ENCODE measurements at regions not wholly inside any gene's neighbourhood (a gene's known extent, or its start where the extent isn't known, plus 50 kb on each side); places are given as distances from the start of the nearest gene placed in this dataset.

DNA sequence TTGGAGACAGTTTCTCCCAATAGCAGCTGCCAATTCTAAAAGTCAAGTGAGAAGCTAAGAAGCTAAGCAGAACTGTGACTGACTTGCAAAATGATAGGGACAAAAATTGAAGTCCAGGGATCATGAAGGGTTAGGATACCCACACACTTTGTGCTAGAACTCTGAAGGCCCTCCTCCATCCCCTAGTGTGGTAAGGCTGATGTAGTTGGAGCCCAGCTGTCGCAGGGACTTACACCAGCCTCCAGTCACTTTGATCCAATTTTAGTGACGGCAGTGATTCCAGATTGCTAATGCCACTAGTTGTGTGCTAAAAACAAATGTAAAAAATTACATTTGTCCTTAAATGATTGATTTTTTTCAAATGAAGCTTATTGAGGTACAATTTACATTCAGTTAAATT lies 742.7 kb upstream of the ZNF608 start:
- Mint-ChIP-seq H3K4me3 (no peak overlapping the region), H3K9me3 (peaks cover 3 to 15% (median 8%) of the 10 kb centered on the region in 3 donors)
- CTCF ChIA-PET = no interaction called here

DNA sequence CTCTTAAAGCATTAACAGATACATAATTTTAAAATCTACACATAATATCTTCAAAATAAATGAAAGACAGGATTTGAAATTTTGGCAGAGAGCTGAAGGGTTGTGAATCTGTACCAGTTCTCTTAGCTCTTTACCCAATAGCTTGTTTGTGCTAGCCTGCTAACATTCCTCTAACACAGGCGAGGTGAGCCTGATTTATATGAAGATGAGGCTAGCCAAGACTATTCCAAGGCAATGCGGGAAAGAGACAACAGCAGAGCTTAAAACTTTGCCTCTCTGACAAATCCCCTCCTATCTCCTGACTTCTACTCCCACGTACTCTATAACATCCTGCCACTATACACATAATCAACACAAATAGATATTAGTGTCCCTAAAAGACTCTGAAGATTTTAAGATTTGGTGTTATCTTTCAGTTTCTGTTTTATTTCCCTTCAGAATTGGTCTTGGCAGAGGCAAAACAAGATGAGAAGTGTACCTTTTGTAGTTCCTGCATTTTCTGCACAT lies 745.6 kb upstream of the ZNF608 start:
- Mint-ChIP-seq H3K36me3 (no peaks in the 10 kb centered on the region), H3K4me1 (no peaks in the 10 kb centered on the region), H3K27ac (no peak overlapping the region), H3K9me3 (peaks cover 0 to 13% (median 5%) of the 10 kb centered on the region in 3 donors), H3K27me3 (no peaks in the 10 kb centered on the region), H3K4me3 (no peak overlapping the region)
- H3K27ac ChIP-seq (ENCODE audit: low read length) = no peak overlapping the region
- no peaks in the 10 kb centered on the region for H3K9me3 ChIP-seq
- H3K36me3 ChIP-seq (ENCODE audit: control insufficient read depth in 2 of 2, extremely low read depth in 1 of 2, insufficient read depth in 1 of 2, low read length in 1 of 2) = no peaks in the 10 kb centered on the region
- DNase-seq = no peak
- ATAC-seq (replicated peaks in 1 of 4) = no peak
- WGBS (ENCODE audit: insufficient coverage) = no CpG with 5 or more reads among the region's 3 CpGs
- no peaks in the 10 kb centered on the region for H3K4me1 ChIP-seq (ENCODE audit: control insufficient read depth in 1 of 2, extremely low read depth in 1 of 2, insufficient read depth in 2 of 2, low read length in 2 of 2)
- POLR2A ChIA-PET = no interaction called here
- H3K27me3 ChIP-seq (replicated peaks in 1 of 2; ENCODE audit: control insufficient read depth in 2 of 2, extremely low read depth in 1 of 2, insufficient read depth in 2 of 2, low read length in 1 of 2) = no peaks in the 10 kb centered on the region
- H3K4me3 ChIP-seq (ENCODE audit: control insufficient read depth in 1 of 2, extremely low read depth in 1 of 2, low read length in 1 of 2) = no peak overlapping the region
- CTCF ChIA-PET = no interaction called here

More for the DNA sequence above, 742.7 kb upstream of the ZNF608 start:
- no peak for DNase-seq
- Mint-ChIP-seq H3K27ac (no peak overlapping the region), H3K4me1 (no peaks in the 10 kb centered on the region), H3K27me3 (no peaks in the 10 kb centered on the region), H3K36me3 (no peaks in the 10 kb centered on the region)
- POLR2A ChIA-PET = no interaction called here
- Histone ChIP-seq H3K4me1 (ENCODE audit: control insufficient read depth in 1 of 2, extremely low read depth in 1 of 2, insufficient read depth in 2 of 2, low read length in 2 of 2) (no peaks in the 10 kb centered on the region), H3K4me3 (ENCODE audit: control insufficient read depth in 1 of 2, extremely low read depth in 1 of 2, low read length in 1 of 2) (no peak overlapping the region), H3K27ac (ENCODE audit: low read length) (no peak overlapping the region), H3K27me3 (replicated peaks in 1 of 2; ENCODE audit: control insufficient read depth in 2 of 2, extremely low read depth in 1 of 2, insufficient read depth in 2 of 2, low read length in 1 of 2) (no peaks in the 10 kb centered on the region), H3K9me3 (no peaks in the 10 kb centered on the region), H3K36me3 (ENCODE audit: control insufficient read depth in 2 of 2, extremely low read depth in 1 of 2, insufficient read depth in 1 of 2, low read length in 1 of 2) (no peaks in the 10 kb centered on the region)
- no CpG with 5 or more reads among the region's 2 CpGs for WGBS (ENCODE audit: insufficient coverage)
- ATAC-seq (replicated peaks in 1 of 4) = no peak

DNA sequence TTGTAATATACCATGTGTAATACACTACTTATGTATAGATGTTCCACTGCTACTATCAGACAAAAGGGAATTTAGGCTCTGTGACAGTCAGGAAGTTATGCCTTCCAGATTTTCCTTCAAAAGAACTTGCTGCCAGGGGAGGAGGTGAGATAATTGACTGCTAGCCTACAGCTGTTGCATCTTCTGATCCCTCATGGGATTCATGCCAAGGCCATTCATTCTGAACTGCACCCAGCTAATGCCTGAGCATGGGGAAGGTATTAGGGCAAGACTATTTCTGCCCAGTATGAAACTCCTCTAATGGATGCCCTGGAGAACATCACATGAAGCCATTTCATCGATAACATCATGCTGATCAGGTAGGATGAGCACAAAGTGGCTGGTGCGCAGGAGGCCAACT lies 746.5 kb upstream of the ZNF608 start:
- Mint-ChIP-seq H3K4me3 (no peak overlapping the region), H3K4me1 (no peaks in the 10 kb centered on the region), H3K36me3 (no peaks in the 10 kb centered on the region), H3K9me3 (peaks cover 0 to 8% (median 5%) of the 10 kb centered on the region in 3 donors), H3K27ac (no peak overlapping the region), H3K27me3 (no peaks in the 10 kb centered on the region)
- H3K27me3 ChIP-seq (replicated peaks in 1 of 2; ENCODE audit: control insufficient read depth in 2 of 2, extremely low read depth in 1 of 2, insufficient read depth in 2 of 2, low read length in 1 of 2) = no peaks in the 10 kb centered on the region
- H3K27ac ChIP-seq (ENCODE audit: low read length) = no peak overlapping the region
- no peaks in the 10 kb centered on the region for H3K4me1 ChIP-seq (ENCODE audit: control insufficient read depth in 1 of 2, extremely low read depth in 1 of 2, insufficient read depth in 2 of 2, low read length in 2 of 2)
- ATAC-seq (replicated peaks in 1 of 4) (no peak), DNase-seq (no peak)
- no peak overlapping the region for H3K4me3 ChIP-seq (ENCODE audit: control insufficient read depth in 1 of 2, extremely low read depth in 1 of 2, low read length in 1 of 2)
- ChIA-PET POLR2A (no interaction called here), CTCF (no interaction called here)
- WGBS (ENCODE audit: insufficient coverage) = 90% methylated on average over 2 of the region's 2 CpGs
- no peaks in the 10 kb centered on the region for H3K9me3 ChIP-seq
- no peaks in the 10 kb centered on the region for H3K36me3 ChIP-seq (ENCODE audit: control insufficient read depth in 2 of 2, extremely low read depth in 1 of 2, insufficient read depth in 1 of 2, low read length in 1 of 2)

DNA sequence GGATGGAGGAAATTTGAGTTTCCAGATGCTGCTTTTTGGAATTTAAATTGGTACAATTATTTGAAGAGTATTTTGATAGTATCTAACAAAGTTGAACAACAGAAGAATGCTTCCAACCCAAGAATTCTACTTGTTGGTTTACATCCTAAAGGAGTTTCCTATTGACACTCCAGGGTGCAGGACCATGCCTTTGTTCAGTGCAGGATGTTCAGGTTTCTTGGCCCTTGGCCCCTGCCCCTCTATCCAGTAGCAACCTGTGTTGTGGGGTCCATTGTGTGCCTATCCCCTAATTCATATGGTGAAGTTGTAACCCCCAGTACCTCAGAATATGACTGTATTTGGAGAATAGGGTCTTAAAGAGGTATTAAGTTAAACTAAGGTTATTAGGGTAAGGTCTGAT lies 750.0 kb upstream of the ZNF608 start:
- no peak overlapping the region for H3K4me3 ChIP-seq (ENCODE audit: control insufficient read depth in 1 of 2, extremely low read depth in 1 of 2, low read length in 1 of 2)
- H3K9me3 Mint-ChIP-seq = peaks cover 5 to 12% (median 5%) of the 10 kb centered on the region in 3 donors

DNA sequence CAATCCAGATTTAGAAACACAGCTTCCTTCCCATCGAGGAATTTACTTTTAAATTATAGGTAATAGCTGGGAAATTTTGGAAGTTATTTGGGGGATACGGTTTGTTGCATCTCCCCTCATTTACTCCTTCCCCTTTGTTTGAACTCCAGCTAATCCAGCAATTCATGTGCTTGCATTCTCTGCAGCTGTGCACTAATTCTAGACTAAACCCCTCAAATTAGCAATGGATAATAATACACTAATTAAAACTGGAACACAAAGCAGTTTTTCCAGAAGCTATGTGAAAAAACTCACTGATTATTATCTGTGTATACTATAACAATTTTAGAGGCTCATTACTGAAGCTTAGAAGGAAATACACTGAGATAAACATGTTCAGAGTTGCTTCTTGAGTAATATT lies 751.2 kb upstream of the ZNF608 start:
- no CpG with 5 or more reads among the region's 2 CpGs for WGBS (ENCODE audit: insufficient coverage)

More for the DNA sequence above, 750.0 kb upstream of the ZNF608 start:
- H3K9me3 ChIP-seq = no peaks in the 10 kb centered on the region
- DNase-seq (no peak), ATAC-seq (replicated peaks in 1 of 4) (no peak)
- no peaks in the 10 kb centered on the region for H3K36me3 ChIP-seq (ENCODE audit: control insufficient read depth in 2 of 2, extremely low read depth in 1 of 2, insufficient read depth in 1 of 2, low read length in 1 of 2)
- no peaks in the 10 kb centered on the region for H3K4me1 ChIP-seq (ENCODE audit: control insufficient read depth in 1 of 2, extremely low read depth in 1 of 2, insufficient read depth in 2 of 2, low read length in 2 of 2)
- POLR2A ChIA-PET = no interaction called here
- CTCF ChIA-PET = no interaction called here
- Mint-ChIP-seq H3K27me3 (no peaks in the 10 kb centered on the region), H3K4me1 (no peaks in the 10 kb centered on the region), H3K4me3 (no peak overlapping the region), H3K27ac (no peak overlapping the region), H3K36me3 (no peaks in the 10 kb centered on the region)
- no peak overlapping the region for H3K27ac ChIP-seq (ENCODE audit: low read length)
- no peaks in the 10 kb centered on the region for H3K27me3 ChIP-seq (replicated peaks in 1 of 2; ENCODE audit: control insufficient read depth in 2 of 2, extremely low read depth in 1 of 2, insufficient read depth in 2 of 2, low read length in 1 of 2)

DNA sequence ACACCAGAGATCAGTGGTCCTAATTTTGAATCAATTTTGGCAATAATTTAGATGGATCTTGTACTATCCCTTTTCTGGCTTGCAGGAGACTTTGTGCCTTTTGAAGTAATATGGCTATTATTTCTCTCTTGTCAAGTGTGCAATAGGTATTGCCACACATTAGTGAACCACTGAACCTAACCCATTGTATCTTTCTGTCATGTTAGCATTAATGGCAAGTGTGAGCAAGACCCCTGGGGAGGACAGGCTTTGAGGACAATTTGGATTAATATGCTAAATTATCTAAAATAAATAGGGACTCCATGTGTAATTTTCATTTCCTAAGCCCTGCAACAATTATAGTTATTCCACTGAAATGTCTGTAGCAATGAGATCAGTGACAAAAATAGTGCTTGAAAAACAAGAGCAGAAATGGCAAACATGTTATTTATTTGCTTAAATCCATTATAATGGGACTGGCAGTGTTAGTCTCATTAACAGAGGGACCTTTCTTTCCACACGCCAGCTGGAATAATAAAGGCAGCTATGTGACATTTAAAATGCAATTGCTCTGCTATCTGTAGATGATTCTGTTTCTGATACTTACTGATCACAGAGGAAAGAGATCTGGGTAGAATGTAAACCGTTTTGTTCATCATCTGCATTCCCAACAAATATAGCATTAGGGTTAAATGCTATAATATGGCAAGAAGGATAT lies 753.3 kb upstream of the ZNF608 start:
- no peak overlapping the region for H3K27ac ChIP-seq (ENCODE audit: low read length)
- H3K27me3 Mint-ChIP-seq = no peaks in the 10 kb centered on the region
- WGBS (ENCODE audit: insufficient coverage) = no CpG with 5 or more reads among the region's 2 CpGs
- no peak overlapping the region for H3K4me3 ChIP-seq (ENCODE audit: control insufficient read depth in 1 of 2, extremely low read depth in 1 of 2, low read length in 1 of 2)
- DNase-seq (no peak), ATAC-seq (replicated peaks in 1 of 4) (no peak)
- H3K4me3 Mint-ChIP-seq = no peak overlapping the region
- CTCF ChIA-PET = no interaction called here
- H3K9me3 Mint-ChIP-seq = peaks cover 2 to 14% (median 4%) of the 10 kb centered on the region in 3 donors
- H3K27me3 ChIP-seq (replicated peaks in 1 of 2; ENCODE audit: control insufficient read depth in 2 of 2, extremely low read depth in 1 of 2, insufficient read depth in 2 of 2, low read length in 1 of 2) = no peaks in the 10 kb centered on the region
- no peak overlapping the region for H3K27ac Mint-ChIP-seq
- no peaks in the 10 kb centered on the region for H3K36me3 Mint-ChIP-seq
- no peaks in the 10 kb centered on the region for H3K36me3 ChIP-seq (ENCODE audit: control insufficient read depth in 2 of 2, extremely low read depth in 1 of 2, insufficient read depth in 1 of 2, low read length in 1 of 2)
- no peaks in the 10 kb centered on the region for H3K4me1 Mint-ChIP-seq
- POLR2A ChIA-PET = no interaction called here
- no peaks in the 10 kb centered on the region for H3K9me3 ChIP-seq
- H3K4me1 ChIP-seq (ENCODE audit: control insufficient read depth in 1 of 2, extremely low read depth in 1 of 2, insufficient read depth in 2 of 2, low read length in 2 of 2) = no peaks in the 10 kb centered on the region

More for the DNA sequence above, 751.2 kb upstream of the ZNF608 start:
- no peak overlapping the region for H3K27ac ChIP-seq (ENCODE audit: low read length)
- no peaks in the 10 kb centered on the region for H3K9me3 ChIP-seq
- CTCF ChIA-PET = no interaction called here
- no peak overlapping the region for H3K27ac Mint-ChIP-seq
- no peaks in the 10 kb centered on the region for H3K36me3 Mint-ChIP-seq
- H3K27me3 ChIP-seq (replicated peaks in 1 of 2; ENCODE audit: control insufficient read depth in 2 of 2, extremely low read depth in 1 of 2, insufficient read depth in 2 of 2, low read length in 1 of 2) = no peaks in the 10 kb centered on the region
- H3K4me1 ChIP-seq (ENCODE audit: control insufficient read depth in 1 of 2, extremely low read depth in 1 of 2, insufficient read depth in 2 of 2, low read length in 2 of 2) = no peaks in the 10 kb centered on the region
- no peak overlapping the region for H3K4me3 ChIP-seq (ENCODE audit: control insufficient read depth in 1 of 2, extremely low read depth in 1 of 2, low read length in 1 of 2)
- H3K4me3 Mint-ChIP-seq = no peak overlapping the region
- DNase-seq = no peak
- H3K36me3 ChIP-seq (ENCODE audit: control insufficient read depth in 2 of 2, extremely low read depth in 1 of 2, insufficient read depth in 1 of 2, low read length in 1 of 2) = no peaks in the 10 kb centered on the region
- ATAC-seq (replicated peaks in 1 of 4) = no peak
- H3K4me1 Mint-ChIP-seq = no peaks in the 10 kb centered on the region
- no peaks in the 10 kb centered on the region for H3K27me3 Mint-ChIP-seq
- peaks cover 3 to 14% (median 10%) of the 10 kb centered on the region in 3 donors for H3K9me3 Mint-ChIP-seq
- POLR2A ChIA-PET = no interaction called here

DNA sequence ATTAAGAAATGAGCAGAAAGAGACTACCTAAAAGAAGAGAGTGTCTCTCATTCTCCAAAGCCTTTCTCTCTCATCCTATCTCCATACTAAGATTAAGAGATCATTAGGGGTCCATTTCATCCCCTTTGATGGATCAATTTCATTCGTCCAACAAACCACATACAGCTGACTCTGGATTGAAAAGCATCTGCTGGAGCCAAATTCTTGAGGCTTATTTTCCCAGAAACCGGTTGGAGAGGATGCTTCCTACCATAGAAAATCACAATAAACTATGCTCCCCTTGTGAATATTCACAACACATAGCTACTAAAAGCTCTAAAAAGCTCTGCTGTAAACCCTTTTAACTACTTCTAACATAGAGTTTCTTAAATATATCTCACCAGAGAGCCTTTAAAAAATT lies 755.0 kb upstream of the ZNF608 start:
- H3K27me3 Mint-ChIP-seq = no peaks in the 10 kb centered on the region
- H3K4me1 Mint-ChIP-seq = no peaks in the 10 kb centered on the region

More for the DNA sequence above, 755.0 kb upstream of the ZNF608 start:
- ATAC-seq (replicated peaks in 1 of 4) (no peak), DNase-seq (no peak)
- Mint-ChIP-seq H3K36me3 (no peaks in the 10 kb centered on the region), H3K4me3 (no peak overlapping the region), H3K27ac (no peak overlapping the region), H3K9me3 (peaks cover 2 to 14% (median 4%) of the 10 kb centered on the region in 3 donors)
- H3K4me3 ChIP-seq (ENCODE audit: control insufficient read depth in 1 of 2, extremely low read depth in 1 of 2, low read length in 1 of 2) = no peak overlapping the region
- 83% methylated on average over 1 of the region's 2 CpGs for WGBS (ENCODE audit: insufficient coverage)
- no peaks in the 10 kb centered on the region for H3K9me3 ChIP-seq
- no peaks in the 10 kb centered on the region for H3K27me3 ChIP-seq (replicated peaks in 1 of 2; ENCODE audit: control insufficient read depth in 2 of 2, extremely low read depth in 1 of 2, insufficient read depth in 2 of 2, low read length in 1 of 2)
- no peaks in the 10 kb centered on the region for H3K4me1 ChIP-seq (ENCODE audit: control insufficient read depth in 1 of 2, extremely low read depth in 1 of 2, insufficient read depth in 2 of 2, low read length in 2 of 2)
- no peak overlapping the region for H3K27ac ChIP-seq (ENCODE audit: low read length)
- ChIA-PET CTCF (no interaction called here), POLR2A (no interaction called here)
- H3K36me3 ChIP-seq (ENCODE audit: control insufficient read depth in 2 of 2, extremely low read depth in 1 of 2, insufficient read depth in 1 of 2, low read length in 1 of 2) = no peaks in the 10 kb centered on the region

Data from T-cell (primary cell).